ENCODE measurements at regions not wholly inside any gene's neighbourhood (a gene's known extent, or its start where the extent isn't known, plus 50 kb on each side); places are given as distances from the start of the nearest gene placed in this dataset.

DNA sequence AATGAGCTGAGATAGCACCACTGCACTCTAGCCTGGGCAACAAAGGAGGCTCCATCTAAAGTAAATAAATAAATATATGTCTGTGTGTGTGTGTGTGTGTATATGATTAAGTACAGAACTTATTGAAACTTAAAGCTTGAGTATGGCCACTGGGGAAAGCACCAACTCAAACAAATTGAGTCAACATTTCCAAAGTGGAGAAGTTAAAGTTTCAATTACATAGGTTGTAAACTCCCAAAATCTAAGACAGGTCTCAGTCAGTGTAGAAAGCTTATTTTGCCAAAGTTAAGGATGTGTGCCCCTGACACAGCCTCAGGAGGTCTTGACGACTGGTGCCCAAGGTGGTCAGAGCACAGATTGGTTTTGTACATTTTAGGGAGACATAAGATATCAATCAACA is 458.9 kb upstream of the RGS18 start:
- no peak for ATAC-seq (ENCODE audit: low read depth)
- no peaks in the 10 kb centered on the region for H3K36me3 ChIP-seq (ENCODE audit: low read depth)
- TF ChIP-seq CTCF (IDR thresholded peaks at IDR 0.05; ENCODE audit: poor library complexity, severe bottlenecking) = no peak
- H3K9me3 ChIP-seq (ENCODE audit: severe bottlenecking) = no peaks in the 10 kb centered on the region
- no peak overlapping the region for H3K27ac ChIP-seq (ENCODE audit: poor library complexity, severe bottlenecking)
- no peaks in the 10 kb centered on the region for H3K4me1 ChIP-seq (ENCODE audit: insufficient read depth, poor library complexity, severe bottlenecking)
- H3K4me3 ChIP-seq (ENCODE audit: severe bottlenecking) = no peak overlapping the region
- DNase-seq (ENCODE audit: low spot score) = no peak
- H3K27me3 ChIP-seq (ENCODE audit: insufficient read depth, poor library complexity, severe bottlenecking) = no peaks in the 10 kb centered on the region

DNA sequence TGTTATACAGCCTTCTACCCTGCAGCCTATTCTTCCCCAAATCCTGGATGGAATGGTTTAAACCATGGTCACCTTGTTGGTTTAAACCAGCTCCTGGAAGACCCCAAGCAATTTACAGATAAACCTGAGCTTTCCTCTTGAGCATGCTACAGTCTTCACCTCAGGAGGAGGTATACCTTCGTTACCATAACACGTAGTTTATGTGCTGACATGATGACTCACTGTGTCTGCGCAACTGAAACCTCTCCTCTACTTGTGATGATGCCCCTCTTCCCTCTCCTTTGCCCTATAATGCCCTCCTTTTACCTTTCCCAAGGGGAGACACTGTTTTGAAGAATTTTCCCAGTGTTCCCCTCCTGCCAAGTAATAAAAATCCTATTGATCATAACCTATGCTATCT is 457.3 kb upstream of the RGS18 start:
- H3K27ac ChIP-seq (ENCODE audit: poor library complexity, severe bottlenecking) = no peak overlapping the region
- H3K27me3 ChIP-seq (ENCODE audit: insufficient read depth, poor library complexity, severe bottlenecking) = no peaks in the 10 kb centered on the region
- no peaks in the 10 kb centered on the region for H3K9me3 ChIP-seq (ENCODE audit: severe bottlenecking)
- H3K4me1 ChIP-seq (ENCODE audit: insufficient read depth, poor library complexity, severe bottlenecking) = no peaks in the 10 kb centered on the region
- ATAC-seq (ENCODE audit: low read depth) (no peak), DNase-seq (ENCODE audit: low spot score) (no peak)
- no peak overlapping the region for H3K4me3 ChIP-seq (ENCODE audit: severe bottlenecking)
- no peaks in the 10 kb centered on the region for H3K36me3 ChIP-seq (ENCODE audit: low read depth)
- TF ChIP-seq CTCF (IDR thresholded peaks at IDR 0.05; ENCODE audit: poor library complexity, severe bottlenecking) = no peak

- TF ChIP-seq CTCF (IDR thresholded peaks at IDR 0.05; ENCODE audit: poor library complexity, severe bottlenecking) = no peak
- ATAC-seq (ENCODE audit: low read depth) = no peak
These were observed 456.1 kb upstream of the RGS18 start for GRCh38 chr1:191702124-191702523.

DNA sequence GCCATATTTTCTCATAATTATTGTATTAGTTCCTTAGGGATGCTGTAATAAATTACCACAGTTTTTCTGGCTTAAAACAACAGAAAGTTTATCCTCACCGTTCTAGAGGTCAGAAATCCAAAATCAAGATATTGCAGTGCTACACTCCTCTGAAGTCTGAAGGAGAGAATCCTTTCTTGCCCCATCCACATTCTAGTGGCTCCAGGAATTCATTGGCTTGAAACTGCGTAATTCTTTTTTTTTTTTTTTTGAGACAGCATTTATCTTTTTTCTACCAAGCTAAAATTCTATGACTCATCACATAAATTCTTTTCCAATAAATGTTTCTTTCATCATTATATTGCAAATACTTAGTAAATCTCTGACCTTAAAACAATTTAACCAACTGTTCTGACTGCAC is 451.0 kb upstream of the RGS18 start:
- Histone ChIP-seq H3K27me3 (ENCODE audit: insufficient read depth, poor library complexity, severe bottlenecking) (no peaks in the 10 kb centered on the region), H3K4me1 (ENCODE audit: insufficient read depth, poor library complexity, severe bottlenecking) (no peaks in the 10 kb centered on the region), H3K9me3 (ENCODE audit: severe bottlenecking) (no peaks in the 10 kb centered on the region), H3K4me3 (ENCODE audit: severe bottlenecking) (no peak overlapping the region), H3K36me3 (ENCODE audit: low read depth) (no peaks in the 10 kb centered on the region), H3K27ac (ENCODE audit: poor library complexity, severe bottlenecking) (no peak overlapping the region)
- ATAC-seq (ENCODE audit: low read depth) (no peak), DNase-seq (ENCODE audit: low spot score) (no peak)
- no peak for TF ChIP-seq CTCF (IDR thresholded peaks at IDR 0.05; ENCODE audit: poor library complexity, severe bottlenecking)

More at GRCh38 chr1:191702124-191702523, 456.1 kb upstream of the RGS18 start:
- Histone ChIP-seq H3K36me3 (ENCODE audit: low read depth) (no peaks in the 10 kb centered on the region), H3K27me3 (ENCODE audit: insufficient read depth, poor library complexity, severe bottlenecking) (no peaks in the 10 kb centered on the region), H3K4me1 (ENCODE audit: insufficient read depth, poor library complexity, severe bottlenecking) (no peaks in the 10 kb centered on the region), H3K4me3 (ENCODE audit: severe bottlenecking) (no peak overlapping the region), H3K27ac (ENCODE audit: poor library complexity, severe bottlenecking) (no peak overlapping the region), H3K9me3 (ENCODE audit: severe bottlenecking) (no peaks in the 10 kb centered on the region)
- no peak for DNase-seq (ENCODE audit: low spot score)

- ATAC-seq (ENCODE audit: low read depth) (no peak), DNase-seq (ENCODE audit: low spot score) (no peak)
- TF ChIP-seq CTCF (IDR thresholded peaks at IDR 0.05; ENCODE audit: poor library complexity, severe bottlenecking) = no peak
- no peaks in the 10 kb centered on the region for H3K27me3 ChIP-seq (ENCODE audit: insufficient read depth, poor library complexity, severe bottlenecking)
- H3K4me1 ChIP-seq (ENCODE audit: insufficient read depth, poor library complexity, severe bottlenecking) = no peaks in the 10 kb centered on the region
- no peaks in the 10 kb centered on the region for H3K9me3 ChIP-seq (ENCODE audit: severe bottlenecking)
- no peak overlapping the region for H3K4me3 ChIP-seq (ENCODE audit: severe bottlenecking)
- H3K27ac ChIP-seq (ENCODE audit: poor library complexity, severe bottlenecking) = no peak overlapping the region
- H3K36me3 ChIP-seq (ENCODE audit: low read depth) = no peaks in the 10 kb centered on the region
These were observed 449.0 kb upstream of the RGS18 start for GRCh38 chr1:191709215-191709614.
